BE2C (cell line): ENCODE measurements at regions not wholly inside any gene's neighbourhood (a gene's known extent, or its start where the extent isn't known, plus 50 kb on each side); places are given as distances from the start of the nearest gene placed in this dataset.
"Not testable (repeated sequence)": the region's sequence is repeated elsewhere in the genome, so short reads cannot be mapped to it uniquely, and the experiment has no call there.

Source experiments
- DNase-seq: peaks from one replicate; pipeline ENCODE4 v3.0.0-alpha.2; 2020
- H3K27me3 ChIP-seq: fragments of 250-450 bp; sonication (Bioruptor Pico); 2 replicates; pipeline ENCODE4 v1.5.1; 2020; ENCODE audit warnings: mild to moderate bottlenecking
- H3K36me3 ChIP-seq: fragments of 250-450 bp; sonication (Bioruptor Pico); 2 replicates; pipeline ENCODE4 v1.5.1; 2020; ENCODE audit warnings: mild to moderate bottlenecking
- H3K4me1 ChIP-seq: fragments of 250-450 bp; sonication (Bioruptor Pico); 2 replicates; pipeline ENCODE4 v1.5.1; 2020
- H3K4me3 ChIP-seq: 2 replicates; pipeline ENCODE4 v1.5.1; 2011; ENCODE audit warnings: low read depth, low read length
- H3K9me3 ChIP-seq: fragments of 250-450 bp; sonication (Bioruptor Pico); 2 replicates; pipeline ENCODE4 v1.5.1; 2020
- CTCF ChIP-seq: IDR thresholded peaks from 2 replicates; pipeline ENCODE4 v1.5.1; 2012; ENCODE audit warnings: mild to moderate bottlenecking, low read depth, low read length

DNA sequence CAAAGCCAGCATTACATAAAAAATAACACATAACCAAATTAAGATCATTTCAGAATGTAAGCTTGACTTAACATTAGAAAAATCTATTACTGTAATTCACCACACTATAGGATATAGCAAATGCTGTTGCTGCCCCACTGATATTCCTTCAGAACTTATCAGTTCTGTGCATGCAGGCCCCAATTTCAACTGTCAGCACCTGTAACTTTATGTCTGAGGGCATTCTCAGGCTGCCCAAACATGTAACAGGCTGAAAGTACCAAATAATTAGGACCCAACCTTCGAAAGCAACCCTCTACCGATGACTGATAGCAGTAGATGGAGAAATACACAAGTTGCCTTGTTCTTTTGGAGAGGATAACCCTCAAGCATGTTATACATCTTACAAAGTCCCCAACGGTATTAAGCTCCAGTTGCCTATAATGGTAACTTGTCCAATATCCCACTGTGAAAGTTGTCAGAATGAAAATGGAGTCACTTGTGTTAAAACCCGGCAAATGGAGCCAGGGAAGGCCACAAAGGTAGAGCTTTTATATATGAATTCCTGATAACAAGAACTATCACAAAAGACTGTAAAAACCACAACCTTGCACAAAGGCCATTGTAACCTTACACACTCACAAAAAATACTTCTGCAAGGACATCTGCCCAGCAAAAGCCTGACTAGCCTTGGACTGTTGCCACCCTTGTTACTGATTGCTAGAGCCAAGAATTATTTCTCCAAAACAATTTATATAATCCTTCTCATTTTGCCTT, 66.9 kb upstream of the ZNF746 start:
- no peak overlapping the region for H3K4me3 ChIP-seq
- no peak for TF ChIP-seq CTCF
- H3K36me3 ChIP-seq, result peaks cover 8% of the 10 kb centered on the region; the same call in 1 of the 2 replicates
- no peak for DNase-seq
- H3K9me3 ChIP-seq, result no peaks in the 10 kb centered on the region
- no peaks in the 10 kb centered on the region for H3K4me1 ChIP-seq
- no peaks in the 10 kb centered on the region for H3K27me3 ChIP-seq

DNA sequence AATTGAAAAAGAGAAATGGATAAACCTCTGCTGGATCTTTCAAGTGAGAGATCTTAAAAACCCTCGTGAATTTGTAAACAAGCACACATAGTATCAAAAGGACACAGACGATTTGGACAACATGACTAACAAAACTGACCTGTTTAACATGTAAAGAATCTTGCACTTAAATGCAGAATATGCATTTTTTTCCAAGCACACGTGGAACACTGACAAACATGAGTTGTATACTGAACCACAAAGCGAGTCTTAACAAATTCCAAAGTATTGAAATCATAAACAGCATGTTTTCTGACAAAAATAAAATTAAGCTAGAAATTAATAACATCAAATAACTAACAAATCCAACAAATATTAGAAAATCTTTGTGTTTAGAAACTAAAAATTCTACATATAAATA, 65.0 kb upstream of the ZNF746 start:
- DNase-seq, result no peak
- H3K4me3 ChIP-seq, result no peak overlapping the region
- no peaks in the 10 kb centered on the region for H3K27me3 ChIP-seq
- TF ChIP-seq CTCF, result no peak
- H3K36me3 ChIP-seq, result peaks cover 4% of the 10 kb centered on the region
- H3K4me1 ChIP-seq, result no peaks in the 10 kb centered on the region
- H3K9me3 ChIP-seq, result no peaks in the 10 kb centered on the region

GRCh38 chr7:149561072-149561471, 63.5 kb upstream of the ZNF746 start:
- H3K36me3 ChIP-seq, result peaks cover 5% of the 10 kb centered on the region
- TF ChIP-seq CTCF, result no peak
- H3K9me3 ChIP-seq, result no peaks in the 10 kb centered on the region
- H3K4me3 ChIP-seq, result no peak overlapping the region
- no peak for DNase-seq
- H3K4me1 ChIP-seq, result no peaks in the 10 kb centered on the region
- H3K27me3 ChIP-seq, result no peaks in the 10 kb centered on the region

- peaks cover 7% of the 10 kb centered on the region for H3K36me3 ChIP-seq
These were observed 62.1 kb upstream of the ZNF746 start for GRCh38 chr7:149559711-149560110.

DNA sequence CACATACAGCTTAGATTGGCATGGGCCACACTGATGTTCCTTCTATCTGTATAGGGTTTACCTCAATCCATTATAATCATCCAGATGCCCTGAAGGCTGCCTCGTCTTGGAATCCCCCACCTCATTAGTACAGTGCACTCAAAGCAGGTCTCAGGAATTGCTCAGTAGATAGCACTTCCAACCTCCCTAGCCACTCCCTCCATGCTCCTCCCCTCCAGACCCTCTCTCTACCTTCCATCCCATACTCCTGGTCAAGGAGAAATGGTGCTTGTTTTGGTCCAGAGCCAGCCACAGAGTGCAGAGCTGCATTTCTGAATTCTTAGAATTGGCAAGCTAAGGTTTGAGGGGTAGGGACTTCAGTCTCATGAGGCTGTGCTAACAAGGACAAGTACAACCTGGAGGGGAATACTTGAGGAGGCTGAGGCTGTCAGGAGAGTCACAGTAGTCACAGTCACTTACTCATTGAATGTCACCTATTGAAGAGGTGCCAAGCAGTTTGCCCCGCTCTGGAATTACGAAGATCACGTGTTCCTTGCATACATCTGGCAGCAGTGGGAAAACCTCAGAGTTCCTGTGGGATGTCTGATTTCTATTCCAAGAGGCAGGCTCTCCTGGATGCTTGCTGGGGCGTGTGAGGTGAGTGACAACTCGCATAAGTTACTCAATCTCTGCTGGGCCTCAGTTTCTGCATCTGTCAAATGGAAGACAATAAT, 60.7 kb upstream of the ZNF746 start:
- Histone ChIP-seq H3K27me3 (no peaks in the 10 kb centered on the region), H3K4me1 (no peaks in the 10 kb centered on the region), H3K9me3 (no peaks in the 10 kb centered on the region), H3K4me3 (no peak overlapping the region), H3K36me3 (peaks cover 7% of the 10 kb centered on the region)
- no peak for DNase-seq
- no peak for TF ChIP-seq CTCF

More at GRCh38 chr7:149559711-149560110, 62.1 kb upstream of the ZNF746 start:
- no peak for DNase-seq
- no peaks in the 10 kb centered on the region for H3K27me3 ChIP-seq
- no peak for TF ChIP-seq CTCF
- H3K9me3 ChIP-seq, result no peaks in the 10 kb centered on the region
- no peak overlapping the region for H3K4me3 ChIP-seq
- no peaks in the 10 kb centered on the region for H3K4me1 ChIP-seq

GRCh38 chr7:149556525-149556924, 58.9 kb upstream of the ZNF746 start:
- H3K9me3 ChIP-seq, DNase-seq, H3K4me1 ChIP-seq, H3K4me3 ChIP-seq, H3K27me3 ChIP-seq: not testable (repeated sequence)
- peaks cover 11% of the 10 kb centered on the region for H3K36me3 ChIP-seq

GRCh38 chr7:149554821-149555220, 57.2 kb upstream of the ZNF746 start:
- H3K4me1 ChIP-seq, DNase-seq, H3K27me3 ChIP-seq, H3K9me3 ChIP-seq, H3K4me3 ChIP-seq: not testable (repeated sequence)
- peaks cover 25% of the 10 kb centered on the region for H3K36me3 ChIP-seq

- H3K9me3 ChIP-seq, H3K27me3 ChIP-seq, H3K4me3 ChIP-seq, DNase-seq, H3K4me1 ChIP-seq: not testable (repeated sequence)
- peaks cover 30% of the 10 kb centered on the region for H3K36me3 ChIP-seq
These were observed 56.4 kb upstream of the ZNF746 start for GRCh38 chr7:149553991-149554390.
